ENCODE measurements at regions not wholly inside any gene's neighbourhood (a gene's known extent, or its start where the extent isn't known, plus 50 kb on each side); places are given as distances from the start of the nearest gene placed in this dataset.

GRCh38 chr5:5932824-5933223 lies 445.5 kb downstream of the MED10 start:
- no peak for TF ChIP-seq CTCF (IDR thresholded peaks at IDR 0.05)
- no peak for TF ChIP-seq POLR2AphosphoS5 (IDR thresholded peaks at IDR 0.05)
- no peak for TF ChIP-seq POLR2A (IDR thresholded peaks at IDR 0.05)
- TF ChIP-seq EP300 (IDR thresholded peaks at IDR 0.05; ENCODE audit: low read depth), result no peak

Data from transverse colon (tissue), 4 donors.